ENCODE measurements at regions not wholly inside any gene's neighbourhood (a gene's known extent, or its start where the extent isn't known, plus 50 kb on each side); places are given as distances from the start of the nearest gene placed in this dataset.
"Not testable (repeated sequence)": the region's sequence is repeated elsewhere in the genome, so short reads cannot be mapped to it uniquely, and the experiment has no call there.

- TF ChIP-seq CTCF, POLR2A (IDR thresholded peaks at IDR 0.05): not testable (repeated sequence)
Observed at GRCh38 chr2:91441932-91442245, 2750.4 kb downstream of the RPIA start.
